Fibroblast of villous mesenchyme (primary cell): ENCODE measurements at regions not wholly inside any gene's neighbourhood (a gene's known extent, or its start where the extent isn't known, plus 50 kb on each side); places are given as distances from the start of the nearest gene placed in this dataset.

Source experiments
- DNase-seq: peaks from one replicate; pipeline ENCODE4 v3.0.0-alpha.2; 2010; ENCODE audit warnings: low read depth
- H3K4me3 ChIP-seq: 2 replicates; pipeline ENCODE4 v1.5.1; 2011; ENCODE audit warnings: low read depth, mild to moderate bottlenecking, low read length
- TF ChIP-seq, protein P1 (sequence below): IDR thresholded peaks from 2 replicates; pipeline ENCODE4 v1.5.1; 2012; ENCODE audit warnings: low read depth, mild to moderate bottlenecking, low read length; ENCODE audit not compliant: insufficient read depth

DNA sequence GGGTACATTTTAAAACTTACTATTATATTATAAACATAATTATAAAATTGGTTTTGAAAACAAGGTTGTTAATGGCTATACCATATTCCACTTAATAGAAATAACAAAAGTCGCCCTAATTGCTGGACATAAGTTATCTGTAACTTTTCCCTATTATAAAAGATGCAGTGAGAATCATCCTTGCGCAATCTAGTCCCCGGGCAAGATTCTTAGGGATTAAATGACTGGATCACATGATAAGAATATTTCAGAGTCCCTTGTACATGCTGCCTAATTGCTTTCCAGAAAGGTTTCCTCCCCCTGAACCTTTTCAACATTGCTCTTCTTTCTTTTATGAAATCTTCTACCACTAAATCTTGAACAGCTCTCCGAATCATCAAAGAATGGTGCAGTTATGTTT, 479.8 kb upstream of the MKI67 start:
- TF ChIP-seq, protein P1, sequence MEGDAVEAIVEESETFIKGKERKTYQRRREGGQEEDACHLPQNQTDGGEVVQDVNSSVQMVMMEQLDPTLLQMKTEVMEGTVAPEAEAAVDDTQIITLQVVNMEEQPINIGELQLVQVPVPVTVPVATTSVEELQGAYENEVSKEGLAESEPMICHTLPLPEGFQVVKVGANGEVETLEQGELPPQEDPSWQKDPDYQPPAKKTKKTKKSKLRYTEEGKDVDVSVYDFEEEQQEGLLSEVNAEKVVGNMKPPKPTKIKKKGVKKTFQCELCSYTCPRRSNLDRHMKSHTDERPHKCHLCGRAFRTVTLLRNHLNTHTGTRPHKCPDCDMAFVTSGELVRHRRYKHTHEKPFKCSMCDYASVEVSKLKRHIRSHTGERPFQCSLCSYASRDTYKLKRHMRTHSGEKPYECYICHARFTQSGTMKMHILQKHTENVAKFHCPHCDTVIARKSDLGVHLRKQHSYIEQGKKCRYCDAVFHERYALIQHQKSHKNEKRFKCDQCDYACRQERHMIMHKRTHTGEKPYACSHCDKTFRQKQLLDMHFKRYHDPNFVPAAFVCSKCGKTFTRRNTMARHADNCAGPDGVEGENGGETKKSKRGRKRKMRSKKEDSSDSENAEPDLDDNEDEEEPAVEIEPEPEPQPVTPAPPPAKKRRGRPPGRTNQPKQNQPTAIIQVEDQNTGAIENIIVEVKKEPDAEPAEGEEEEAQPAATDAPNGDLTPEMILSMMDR = no peak
- DNase-seq = no peak

DNA sequence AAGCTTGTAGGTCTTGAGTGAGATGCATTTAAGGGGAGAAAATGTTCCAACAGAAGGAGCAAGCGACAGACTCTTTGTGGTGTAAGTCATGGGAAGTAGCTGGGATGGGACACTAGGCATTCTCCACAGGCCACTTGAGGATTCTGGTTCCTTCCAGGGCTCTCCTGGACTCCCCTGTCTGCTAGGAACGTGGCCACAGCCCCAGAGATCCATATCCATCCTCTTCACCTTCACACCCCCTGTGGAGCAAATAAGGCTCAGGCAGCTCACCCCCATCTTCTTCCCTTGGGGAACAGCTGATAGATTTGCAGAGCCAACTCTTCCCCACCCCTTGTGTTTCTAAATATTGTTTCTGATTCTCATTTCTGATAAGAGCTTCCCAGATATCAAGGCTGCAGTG, 482.6 kb upstream of the MKI67 start:
- H3K4me3 ChIP-seq = no peak overlapping the region
- TF ChIP-seq, protein P1 = no peak
- DNase-seq = no peak

More for the DNA sequence above, 479.8 kb upstream of the MKI67 start:
- no peak overlapping the region for H3K4me3 ChIP-seq

DNA sequence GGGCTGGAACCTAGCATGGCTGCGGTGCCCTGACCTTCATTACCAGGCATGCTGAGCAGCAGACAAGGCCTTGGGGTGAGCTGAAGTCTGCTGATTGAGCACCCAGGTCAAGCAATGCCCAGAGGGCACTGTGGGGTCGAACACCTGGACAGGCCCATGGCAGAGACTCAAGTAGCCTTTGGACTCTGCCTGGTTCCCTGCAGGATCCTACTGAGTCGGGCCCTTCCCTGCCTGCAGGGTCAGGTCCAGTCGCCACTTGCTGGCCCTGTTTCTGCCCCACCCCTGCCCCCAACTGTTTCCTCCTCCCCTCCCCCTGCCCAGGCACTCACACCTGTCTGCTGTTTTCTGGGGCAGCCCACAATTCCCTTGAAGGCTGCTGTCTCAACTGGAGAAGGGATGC, 483.2 kb upstream of the MKI67 start:
- TF ChIP-seq, protein P1 = no peak
- H3K4me3 ChIP-seq = no peak overlapping the region
- DNase-seq = no peak

DNA sequence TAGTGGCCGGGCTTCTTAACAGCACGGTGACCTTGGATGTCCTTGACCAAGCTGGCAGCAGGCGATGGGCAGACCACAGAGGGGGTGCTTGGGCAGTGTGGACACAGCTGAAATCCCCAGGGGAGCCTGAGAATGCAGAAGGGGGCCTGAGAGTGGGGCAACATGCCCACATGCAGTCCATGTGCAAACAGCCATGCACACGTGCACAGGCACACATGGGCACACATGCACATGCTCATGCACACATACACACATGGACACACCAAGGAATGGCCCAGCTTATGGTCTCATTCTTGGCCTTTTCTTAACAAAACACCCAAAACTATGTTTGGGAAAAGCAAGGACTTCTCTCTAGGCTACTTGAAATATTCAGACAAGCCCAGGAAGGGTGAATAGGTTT, 483.9 kb upstream of the MKI67 start:
- no peak overlapping the region for H3K4me3 ChIP-seq
- TF ChIP-seq, protein P1 = no peak
- no peak for DNase-seq

DNA sequence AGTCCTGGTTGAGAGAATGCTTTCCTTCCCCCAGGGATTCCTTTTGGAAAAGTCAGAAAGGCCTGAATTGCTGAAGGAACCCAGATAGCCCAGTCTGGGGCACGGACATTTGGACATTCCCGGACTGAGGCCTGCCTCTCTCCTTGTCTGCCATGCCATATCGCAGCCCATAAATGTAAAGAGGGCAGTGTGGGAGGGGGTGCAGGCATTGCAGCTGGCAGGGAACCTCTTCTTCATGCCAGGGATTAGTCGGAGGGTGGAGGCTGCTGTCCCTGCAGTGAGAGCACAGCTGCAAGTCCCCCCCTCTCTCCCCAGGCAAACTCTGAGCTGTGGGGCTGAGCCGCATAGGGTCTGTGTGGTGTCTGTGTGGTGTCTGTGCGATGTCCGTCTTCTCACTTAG, 486.0 kb upstream of the MKI67 start:
- no peak for DNase-seq
- TF ChIP-seq, protein P1 = no peak
- no peak overlapping the region for H3K4me3 ChIP-seq

DNA sequence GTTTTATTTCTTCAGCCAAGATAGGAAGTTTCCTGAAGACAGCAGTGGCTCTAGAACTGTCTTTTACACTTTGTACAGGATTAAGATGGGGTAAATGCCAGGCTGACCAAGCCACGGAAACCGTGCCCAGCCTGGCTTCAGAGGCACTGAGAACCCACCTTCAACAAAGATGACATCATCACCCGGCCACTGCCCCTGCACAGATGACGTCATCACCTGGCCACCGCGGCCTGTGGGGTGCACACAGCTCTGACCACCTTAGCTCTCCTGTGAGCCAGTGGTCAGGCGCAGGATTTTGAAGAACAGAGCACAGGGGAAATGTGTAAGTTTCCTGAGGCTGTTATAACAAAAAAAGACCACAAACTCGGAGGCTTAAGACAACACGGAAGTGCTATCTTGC, 486.4 kb upstream of the MKI67 start:
- H3K4me3 ChIP-seq = no peak overlapping the region
- no peak for DNase-seq
- TF ChIP-seq, protein P1 = no peak

DNA sequence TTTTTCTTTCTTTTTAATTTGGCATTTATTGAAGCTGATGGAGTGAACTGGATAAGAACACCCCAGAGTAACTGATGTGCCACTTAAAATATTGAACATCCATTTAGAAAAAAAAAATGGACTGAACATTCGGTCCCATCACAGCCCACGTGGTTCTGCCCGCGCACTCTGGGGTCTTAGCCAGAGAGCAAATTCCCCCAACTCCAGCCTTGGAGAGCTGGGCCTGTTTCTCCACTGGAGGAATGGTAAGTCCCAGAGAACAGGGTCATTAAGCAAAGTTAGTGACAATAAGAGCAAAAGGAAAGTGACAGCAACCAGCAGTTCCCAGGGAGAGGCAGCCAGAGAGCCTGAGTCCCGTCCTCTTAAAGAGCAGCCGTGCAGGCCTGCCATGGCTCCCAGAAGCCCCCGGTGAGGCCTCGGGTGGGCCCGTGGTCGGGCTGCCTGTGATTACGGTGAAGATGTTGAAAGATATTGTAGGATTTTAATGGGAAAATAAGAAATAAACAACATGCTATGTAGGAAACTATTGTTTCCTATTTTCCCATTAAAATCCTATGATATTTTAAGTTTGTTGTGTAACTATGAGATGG, 487.9 kb upstream of the MKI67 start:
- no peak for DNase-seq
- TF ChIP-seq, protein P1 = no peak
- H3K4me3 ChIP-seq = no peak overlapping the region
